GM12873 (cell line): ENCODE measurements at regions not wholly inside any gene's neighbourhood (a gene's known extent, or its start where the extent isn't known, plus 50 kb on each side); places are given as distances from the start of the nearest gene placed in this dataset.

Source experiments
- TF ChIP-seq, protein P1 (sequence below): IDR thresholded peaks from 2 replicates; pipeline ENCODE4 v1.5.1; 2012; ENCODE audit warnings: low read depth, mild to moderate bottlenecking, moderate library complexity, low read length, control low read depth; ENCODE audit not compliant: insufficient read depth; ENCODE audit errors: missing control alignments

DNA sequence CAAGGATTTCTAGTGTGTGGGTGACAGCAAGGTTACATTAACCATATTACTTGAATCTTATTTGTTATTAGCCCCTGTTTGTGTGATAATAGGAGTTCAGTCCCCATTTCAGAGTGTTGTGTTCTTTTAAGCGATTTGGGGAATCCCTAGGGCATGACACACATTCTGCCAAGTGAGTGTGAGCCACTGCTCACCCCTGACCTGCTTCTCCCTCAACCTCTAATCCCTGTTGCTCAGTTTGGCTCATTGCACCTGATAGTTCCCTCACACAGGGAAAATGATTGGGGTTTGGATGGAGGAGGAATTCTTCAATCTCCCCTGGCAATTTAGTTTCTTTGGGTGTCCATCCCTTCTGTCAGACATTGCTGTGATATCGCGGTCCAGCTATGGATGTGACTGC is 149.2 kb downstream of the DMRTA1 start:
- TF ChIP-seq, protein P1, sequence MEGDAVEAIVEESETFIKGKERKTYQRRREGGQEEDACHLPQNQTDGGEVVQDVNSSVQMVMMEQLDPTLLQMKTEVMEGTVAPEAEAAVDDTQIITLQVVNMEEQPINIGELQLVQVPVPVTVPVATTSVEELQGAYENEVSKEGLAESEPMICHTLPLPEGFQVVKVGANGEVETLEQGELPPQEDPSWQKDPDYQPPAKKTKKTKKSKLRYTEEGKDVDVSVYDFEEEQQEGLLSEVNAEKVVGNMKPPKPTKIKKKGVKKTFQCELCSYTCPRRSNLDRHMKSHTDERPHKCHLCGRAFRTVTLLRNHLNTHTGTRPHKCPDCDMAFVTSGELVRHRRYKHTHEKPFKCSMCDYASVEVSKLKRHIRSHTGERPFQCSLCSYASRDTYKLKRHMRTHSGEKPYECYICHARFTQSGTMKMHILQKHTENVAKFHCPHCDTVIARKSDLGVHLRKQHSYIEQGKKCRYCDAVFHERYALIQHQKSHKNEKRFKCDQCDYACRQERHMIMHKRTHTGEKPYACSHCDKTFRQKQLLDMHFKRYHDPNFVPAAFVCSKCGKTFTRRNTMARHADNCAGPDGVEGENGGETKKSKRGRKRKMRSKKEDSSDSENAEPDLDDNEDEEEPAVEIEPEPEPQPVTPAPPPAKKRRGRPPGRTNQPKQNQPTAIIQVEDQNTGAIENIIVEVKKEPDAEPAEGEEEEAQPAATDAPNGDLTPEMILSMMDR = no peak

DNA sequence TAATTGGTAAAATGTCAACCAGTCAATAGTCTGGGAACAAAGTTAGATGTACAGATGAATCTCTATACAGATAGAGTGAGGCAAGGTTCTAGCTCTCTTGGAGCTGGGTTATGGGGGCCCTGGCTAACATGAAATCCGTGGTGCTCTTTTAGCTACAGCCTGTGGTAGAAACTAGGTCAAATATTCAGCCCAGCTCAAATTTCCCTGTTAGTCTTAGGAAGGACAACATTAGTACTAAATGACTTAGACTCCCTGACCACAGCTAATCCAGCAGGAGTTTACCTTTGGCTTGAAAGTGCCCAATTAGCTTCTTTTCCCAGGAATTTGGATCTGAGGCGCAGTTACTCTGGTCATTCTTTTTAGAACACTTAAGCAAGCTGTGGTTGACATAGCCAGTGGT is 170.5 kb downstream of the DMRTA1 start:
- TF ChIP-seq, protein P1 = no peak

DNA sequence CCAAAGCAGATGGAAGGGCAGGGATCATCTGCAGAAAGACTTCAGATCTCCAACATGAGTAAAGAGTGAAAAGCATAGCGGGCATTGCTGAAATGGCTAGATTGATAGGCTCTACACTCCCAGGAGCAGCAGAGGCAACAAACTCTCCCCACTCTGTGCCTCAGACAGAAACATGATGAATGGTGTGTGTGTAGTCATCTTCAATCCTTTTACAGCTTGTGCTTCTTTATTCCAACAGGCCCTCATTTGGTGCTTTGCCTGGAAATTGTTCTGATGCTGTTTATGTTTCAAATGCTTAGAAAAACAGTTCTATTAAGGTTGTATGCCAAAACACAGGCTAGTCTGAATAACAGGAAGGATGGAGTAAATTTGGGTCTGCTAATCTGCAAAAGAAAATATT is 176.2 kb downstream of the DMRTA1 start:
- TF ChIP-seq, protein P1 = no peak

DNA sequence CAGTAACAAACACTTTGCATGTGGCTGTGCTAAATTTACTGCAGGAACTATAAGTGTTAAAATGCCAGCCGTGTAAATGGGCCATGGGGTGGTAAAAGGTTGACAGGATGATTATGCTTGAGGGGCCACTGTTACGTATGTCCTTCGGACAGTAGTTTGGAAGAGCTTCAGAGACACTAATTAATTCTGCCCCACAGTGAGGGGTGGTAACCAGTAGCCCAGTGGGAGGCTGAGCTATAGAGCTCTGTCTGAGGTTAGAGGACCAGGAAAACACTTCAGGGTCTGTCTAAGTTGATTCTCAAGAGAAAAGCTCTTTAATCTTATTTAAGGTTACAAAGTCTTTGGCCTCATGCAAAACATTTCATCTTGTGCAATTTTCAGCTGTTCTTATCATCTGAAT is 176.6 kb downstream of the DMRTA1 start:
- TF ChIP-seq, protein P1 = no peak

DNA sequence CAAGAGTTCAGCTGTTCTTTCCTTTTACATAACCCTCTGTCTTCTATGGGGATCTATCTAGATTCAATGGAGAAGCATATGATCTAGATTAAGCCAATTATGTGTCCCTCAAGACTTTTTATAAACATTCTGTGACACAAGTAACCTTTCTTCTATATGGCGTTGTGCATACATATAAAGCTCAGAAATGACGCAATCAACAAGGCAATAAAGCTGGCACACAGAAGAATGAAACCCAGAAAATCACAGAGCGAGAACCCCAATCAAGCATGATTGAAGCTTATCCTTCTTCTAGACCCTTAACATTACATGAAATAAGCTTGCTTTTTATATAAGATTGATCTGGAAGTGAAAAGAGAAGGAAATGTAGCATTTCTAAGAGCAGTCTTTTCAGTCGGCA is 178.9 kb downstream of the DMRTA1 start:
- TF ChIP-seq, protein P1 = no peak

DNA sequence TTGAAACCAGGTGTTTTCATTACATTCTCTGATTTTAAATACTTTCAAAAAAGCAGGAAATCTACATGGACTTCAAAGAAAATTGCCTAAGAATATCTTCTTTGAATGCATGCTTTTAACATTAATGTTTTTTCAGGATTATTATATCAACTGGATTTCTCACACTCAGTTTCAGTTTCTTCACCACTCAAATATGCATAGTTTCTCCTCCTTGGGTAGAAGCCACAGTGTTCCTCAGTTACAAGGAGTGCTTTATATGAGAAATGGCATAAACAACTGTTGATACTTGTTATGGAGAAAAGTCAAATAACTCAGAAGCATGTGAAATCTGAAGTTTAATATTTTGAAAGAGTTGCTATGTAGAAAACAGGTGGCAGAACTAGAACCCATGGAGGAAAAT is 196.9 kb downstream of the DMRTA1 start:
- TF ChIP-seq, protein P1 = no peak

DNA sequence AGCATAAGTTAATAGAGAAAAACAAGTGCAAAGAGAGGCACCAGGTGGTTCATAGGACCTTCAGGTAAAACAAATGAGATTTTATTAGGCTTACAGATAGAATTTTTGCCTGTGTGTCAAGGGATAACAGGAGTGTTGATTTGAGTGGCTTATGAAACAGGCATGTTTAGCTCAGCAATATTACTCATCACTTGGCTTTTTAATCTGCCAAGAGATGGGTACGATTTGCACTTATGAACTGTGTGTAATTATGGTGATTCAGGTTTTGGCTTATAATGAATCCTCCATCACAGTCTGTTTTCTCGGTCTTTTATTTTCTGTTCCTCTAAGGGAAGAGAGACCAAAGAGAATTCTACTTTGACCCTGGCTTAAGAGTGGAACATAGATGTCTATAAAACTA is 199.3 kb downstream of the DMRTA1 start:
- TF ChIP-seq, protein P1 = no peak
